Activated T-helper 2 cell treated with anti-CD3 and anti-CD28 coated beads, Interferon-gamma antibody, Interleukin-2, Interleukin-4, amounts not matched to agents 10 μg/mL and 5 μg/mL and 100 μg/mL, durations not matched to agents 14 hours and 24 hours and 36 hours (primary cell): ENCODE measurements at regions not wholly inside any gene's neighbourhood (a gene's known extent, or its start where the extent isn't known, plus 50 kb on each side); places are given as distances from the start of the nearest gene placed in this dataset.

ENCODE experiments used
- DNase-seq: peaks from one replicate; pipeline ENCODE4 v3.0.0; 2021; ENCODE audit warnings: low spot score
- H3K27ac Mint-ChIP-seq: one replicate; pipeline ENCODE4 v1.8.0; 2021; ENCODE audit warnings: mixed read lengths
- H3K27me3 Mint-ChIP-seq: one replicate; pipeline ENCODE4 v1.8.0; 2021; ENCODE audit warnings: low read depth, mixed read lengths
- H3K36me3 Mint-ChIP-seq: one replicate; pipeline ENCODE4 v1.8.0; 2021; ENCODE audit warnings: low read depth, mixed read lengths
- H3K4me1 Mint-ChIP-seq: one replicate; pipeline ENCODE4 v1.8.0; 2021; ENCODE audit warnings: low read depth, mixed read lengths
- H3K4me3 Mint-ChIP-seq: one replicate; pipeline ENCODE4 v1.8.0; 2021; ENCODE audit warnings: low read depth, mild to moderate bottlenecking, moderate library complexity, mixed read lengths
- H3K9me3 Mint-ChIP-seq: one replicate; pipeline ENCODE4 v1.8.0; 2021; ENCODE audit warnings: mixed read lengths
- intact Hi-C: fragments of 100-400 bp; cut with micrococcal nuclease; formaldehyde crosslinking; loops from one replicate; pipeline ENCODE4 v1.15.1; 2023

- Mint-ChIP-seq H3K36me3 (no peaks in the 10 kb centered on the region), H3K4me3 (no peak overlapping the region), H3K9me3 (no peaks in the 10 kb centered on the region), H3K4me1 (no peaks in the 10 kb centered on the region), H3K27ac (no peak overlapping the region), H3K27me3 (no peaks in the 10 kb centered on the region)
- intact Hi-C loops, result no loop called here
- DNase-seq, result no peak
Measured at GRCh38 chr13:28568286-28568685, 73.4 kb upstream of the FLT1 start.

- Mint-ChIP-seq H3K9me3 (no peaks in the 10 kb centered on the region), H3K36me3 (no peaks in the 10 kb centered on the region), H3K4me1 (no peaks in the 10 kb centered on the region), H3K27me3 (no peaks in the 10 kb centered on the region), H3K4me3 (no peak overlapping the region), H3K27ac (no peak overlapping the region)
- intact Hi-C loops, result no loop called here
- no peak for DNase-seq
Measured at GRCh38 chr13:28566891-28567290, 72.0 kb upstream of the FLT1 start.

- H3K4me3 Mint-ChIP-seq, result no peak overlapping the region
- no peaks in the 10 kb centered on the region for H3K4me1 Mint-ChIP-seq
- intact Hi-C loops, result no loop called here
- H3K36me3 Mint-ChIP-seq, result no peaks in the 10 kb centered on the region
- H3K27ac Mint-ChIP-seq, result no peak overlapping the region
- H3K9me3 Mint-ChIP-seq, result no peaks in the 10 kb centered on the region
- H3K27me3 Mint-ChIP-seq, result no peaks in the 10 kb centered on the region
- DNase-seq, result no peak
Measured at GRCh38 chr13:28566283-28566682, 71.4 kb upstream of the FLT1 start.

- DNase-seq, result no peak
- intact Hi-C loops, result no loop called here
- peaks cover 3% of the 10 kb centered on the region for H3K27me3 Mint-ChIP-seq
- H3K36me3 Mint-ChIP-seq, result no peaks in the 10 kb centered on the region
- no peaks in the 10 kb centered on the region for H3K4me1 Mint-ChIP-seq
- H3K4me3 Mint-ChIP-seq, result no peak overlapping the region
- no peaks in the 10 kb centered on the region for H3K9me3 Mint-ChIP-seq
- H3K27ac Mint-ChIP-seq, result no peak overlapping the region
Measured at GRCh38 chr13:28564030-28564429, 69.1 kb upstream of the FLT1 start.

GRCh38 chr13:28563609-28564008, 68.7 kb upstream of the FLT1 start:
- intact Hi-C loops, result no loop called here
- DNase-seq, result no peak
- peaks cover 3% of the 10 kb centered on the region for H3K27me3 Mint-ChIP-seq
- no peaks in the 10 kb centered on the region for H3K36me3 Mint-ChIP-seq
- no peaks in the 10 kb centered on the region for H3K4me1 Mint-ChIP-seq
- no peak overlapping the region for H3K27ac Mint-ChIP-seq
- no peaks in the 10 kb centered on the region for H3K9me3 Mint-ChIP-seq
- H3K4me3 Mint-ChIP-seq, result no peak overlapping the region

- no peak for DNase-seq
- Mint-ChIP-seq H3K36me3 (no peaks in the 10 kb centered on the region), H3K27ac (no peak overlapping the region), H3K27me3 (peaks cover 3% of the 10 kb centered on the region), H3K9me3 (no peaks in the 10 kb centered on the region), H3K4me3 (no peak overlapping the region), H3K4me1 (no peaks in the 10 kb centered on the region)
- intact Hi-C loops, result no loop called here
Measured at GRCh38 chr13:28560612-28561011, 65.7 kb upstream of the FLT1 start.

- intact Hi-C loops, result no loop called here
- Mint-ChIP-seq H3K4me1 (no peaks in the 10 kb centered on the region), H3K4me3 (no peak overlapping the region), H3K27ac (no peak overlapping the region), H3K36me3 (no peaks in the 10 kb centered on the region), H3K27me3 (peaks cover 3% of the 10 kb centered on the region), H3K9me3 (no peaks in the 10 kb centered on the region)
- no peak for DNase-seq
Measured at GRCh38 chr13:28559636-28560259, 64.8 kb upstream of the FLT1 start.

GRCh38 chr13:28558567-28558966, 63.6 kb upstream of the FLT1 start:
- Mint-ChIP-seq H3K4me1 (no peaks in the 10 kb centered on the region), H3K27ac (no peak overlapping the region), H3K9me3 (no peaks in the 10 kb centered on the region), H3K27me3 (peaks cover 3% of the 10 kb centered on the region), H3K36me3 (no peaks in the 10 kb centered on the region), H3K4me3 (no peak overlapping the region)
- intact Hi-C loops, result no loop called here
- no peak for DNase-seq

GRCh38 chr13:28557725-28558520, 63.0 kb upstream of the FLT1 start:
- Mint-ChIP-seq H3K27ac (no peak overlapping the region), H3K27me3 (peaks cover 3% of the 10 kb centered on the region), H3K4me3 (no peak overlapping the region), H3K4me1 (no peaks in the 10 kb centered on the region), H3K9me3 (no peaks in the 10 kb centered on the region), H3K36me3 (no peaks in the 10 kb centered on the region)
- intact Hi-C loops, result no loop called here
- no peak for DNase-seq

- intact Hi-C loops, result no loop called here
- Mint-ChIP-seq H3K4me3 (no peak overlapping the region), H3K36me3 (no peaks in the 10 kb centered on the region)
Measured at GRCh38 chr13:28555096-28555495, 60.2 kb upstream of the FLT1 start.

GRCh38 chr13:28553971-28554370, 59.0 kb upstream of the FLT1 start:
- H3K27ac Mint-ChIP-seq, result no peak overlapping the region
- H3K4me1 Mint-ChIP-seq, result no peaks in the 10 kb centered on the region
- no peaks in the 10 kb centered on the region for H3K9me3 Mint-ChIP-seq
- intact Hi-C loops, result no loop called here
- no peak overlapping the region for H3K4me3 Mint-ChIP-seq
- no peak for DNase-seq
- no peaks in the 10 kb centered on the region for H3K36me3 Mint-ChIP-seq
- no peaks in the 10 kb centered on the region for H3K27me3 Mint-ChIP-seq

More at GRCh38 chr13:28555096-28555495, 60.2 kb upstream of the FLT1 start:
- Mint-ChIP-seq H3K27me3 (peaks cover 3% of the 10 kb centered on the region), H3K27ac (no peak overlapping the region), H3K9me3 (no peaks in the 10 kb centered on the region), H3K4me1 (no peaks in the 10 kb centered on the region)
- no peak for DNase-seq

GRCh38 chr13:28552288-28552687, 57.4 kb upstream of the FLT1 start:
- H3K4me1 Mint-ChIP-seq, result no peaks in the 10 kb centered on the region
- no peak overlapping the region for H3K27ac Mint-ChIP-seq
- DNase-seq, result no peak
- no peaks in the 10 kb centered on the region for H3K36me3 Mint-ChIP-seq
- no peaks in the 10 kb centered on the region for H3K9me3 Mint-ChIP-seq
- intact Hi-C loops, result no loop called here
- H3K4me3 Mint-ChIP-seq, result no peak overlapping the region
- peaks cover 6% of the 10 kb centered on the region for H3K27me3 Mint-ChIP-seq

- no peak for DNase-seq
Measured at GRCh38 chr13:28551498-28551895, 56.6 kb upstream of the FLT1 start.

More at GRCh38 chr13:28551498-28551895, 56.6 kb upstream of the FLT1 start:
- Mint-ChIP-seq H3K4me3 (no peak overlapping the region), H3K4me1 (no peaks in the 10 kb centered on the region), H3K36me3 (no peaks in the 10 kb centered on the region), H3K27me3 (peaks cover 6% of the 10 kb centered on the region), H3K27ac (peak overlapping the region; percentile 14), H3K9me3 (no peaks in the 10 kb centered on the region)
- intact Hi-C loops, result no loop called here
